ENCODE measurements at regions not wholly inside any gene's neighbourhood (a gene's known extent, or its start where the extent isn't known, plus 50 kb on each side); places are given as distances from the start of the nearest gene placed in this dataset.

- TF ChIP-seq, protein P1, sequence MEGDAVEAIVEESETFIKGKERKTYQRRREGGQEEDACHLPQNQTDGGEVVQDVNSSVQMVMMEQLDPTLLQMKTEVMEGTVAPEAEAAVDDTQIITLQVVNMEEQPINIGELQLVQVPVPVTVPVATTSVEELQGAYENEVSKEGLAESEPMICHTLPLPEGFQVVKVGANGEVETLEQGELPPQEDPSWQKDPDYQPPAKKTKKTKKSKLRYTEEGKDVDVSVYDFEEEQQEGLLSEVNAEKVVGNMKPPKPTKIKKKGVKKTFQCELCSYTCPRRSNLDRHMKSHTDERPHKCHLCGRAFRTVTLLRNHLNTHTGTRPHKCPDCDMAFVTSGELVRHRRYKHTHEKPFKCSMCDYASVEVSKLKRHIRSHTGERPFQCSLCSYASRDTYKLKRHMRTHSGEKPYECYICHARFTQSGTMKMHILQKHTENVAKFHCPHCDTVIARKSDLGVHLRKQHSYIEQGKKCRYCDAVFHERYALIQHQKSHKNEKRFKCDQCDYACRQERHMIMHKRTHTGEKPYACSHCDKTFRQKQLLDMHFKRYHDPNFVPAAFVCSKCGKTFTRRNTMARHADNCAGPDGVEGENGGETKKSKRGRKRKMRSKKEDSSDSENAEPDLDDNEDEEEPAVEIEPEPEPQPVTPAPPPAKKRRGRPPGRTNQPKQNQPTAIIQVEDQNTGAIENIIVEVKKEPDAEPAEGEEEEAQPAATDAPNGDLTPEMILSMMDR (conservative IDR thresholded peaks at IDR 0.05), result no peak
- H3K27ac ChIP-seq, result no peak overlapping the region
Measured at GRCh38 chr22:48679656-48680555, 1147.8 kb downstream of the BRD1 start.

DNA sequence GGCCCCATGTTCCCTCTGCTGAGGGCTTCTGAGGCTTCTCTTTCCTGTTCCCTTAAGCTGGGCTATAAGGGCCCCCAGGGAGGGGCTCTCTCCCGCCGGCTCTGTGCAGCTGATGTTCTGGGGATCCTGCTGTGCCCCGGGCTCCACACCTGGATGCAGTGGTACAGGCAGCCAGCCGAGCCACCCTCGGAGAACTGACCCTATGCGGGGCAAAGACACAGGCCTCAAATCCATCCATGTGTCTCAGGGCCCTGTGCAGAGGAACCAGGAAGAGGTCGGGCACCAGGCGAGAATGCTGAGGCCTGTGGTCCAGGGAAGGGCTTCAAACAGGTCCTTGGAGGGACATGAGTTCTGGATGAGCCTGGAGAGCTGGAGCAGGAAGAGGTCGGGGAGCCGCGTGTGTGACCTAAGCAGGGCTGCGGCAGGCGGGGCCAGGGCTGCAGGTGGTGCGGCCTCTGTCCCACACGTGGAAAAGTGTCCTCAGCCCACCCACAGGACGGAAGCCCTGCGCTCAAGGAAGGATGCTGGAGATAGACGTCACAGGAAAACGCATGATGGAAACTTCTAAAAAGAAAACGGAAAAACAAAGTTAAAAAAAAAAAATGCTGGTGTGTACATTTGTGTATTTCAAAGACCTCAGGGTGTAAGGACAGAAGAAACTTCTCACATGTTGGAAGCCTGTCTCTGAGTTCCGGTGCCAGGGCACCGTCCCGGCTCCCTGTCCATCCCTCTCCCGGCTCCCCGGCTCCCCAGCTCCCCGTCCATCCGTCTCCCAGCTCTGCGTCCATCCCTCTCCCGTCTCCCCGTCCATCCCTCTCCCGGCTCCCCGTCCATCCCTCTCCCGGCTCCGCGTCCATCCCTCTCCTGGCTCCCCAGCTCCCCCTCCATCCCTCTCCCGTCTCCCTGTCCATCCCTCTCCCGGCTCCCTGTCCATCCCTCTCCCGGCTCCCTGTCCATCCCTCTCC is 1149.2 kb downstream of the BRD1 start:
- TF ChIP-seq, protein P1 (conservative IDR thresholded peaks at IDR 0.05), result no peak
- H3K27ac ChIP-seq, result no peak overlapping the region

GRCh38 chr22:48677621-48678020 is 1150.1 kb downstream of the BRD1 start:
- TF ChIP-seq, protein P1 (conservative IDR thresholded peaks at IDR 0.05), result no peak
- H3K27ac ChIP-seq, result no peak overlapping the region

- TF ChIP-seq, protein P1 (conservative IDR thresholded peaks at IDR 0.05), result no peak
- no peak overlapping the region for H3K27ac ChIP-seq
Measured at GRCh38 chr22:48677168-48677520, 1150.5 kb downstream of the BRD1 start.

DNA sequence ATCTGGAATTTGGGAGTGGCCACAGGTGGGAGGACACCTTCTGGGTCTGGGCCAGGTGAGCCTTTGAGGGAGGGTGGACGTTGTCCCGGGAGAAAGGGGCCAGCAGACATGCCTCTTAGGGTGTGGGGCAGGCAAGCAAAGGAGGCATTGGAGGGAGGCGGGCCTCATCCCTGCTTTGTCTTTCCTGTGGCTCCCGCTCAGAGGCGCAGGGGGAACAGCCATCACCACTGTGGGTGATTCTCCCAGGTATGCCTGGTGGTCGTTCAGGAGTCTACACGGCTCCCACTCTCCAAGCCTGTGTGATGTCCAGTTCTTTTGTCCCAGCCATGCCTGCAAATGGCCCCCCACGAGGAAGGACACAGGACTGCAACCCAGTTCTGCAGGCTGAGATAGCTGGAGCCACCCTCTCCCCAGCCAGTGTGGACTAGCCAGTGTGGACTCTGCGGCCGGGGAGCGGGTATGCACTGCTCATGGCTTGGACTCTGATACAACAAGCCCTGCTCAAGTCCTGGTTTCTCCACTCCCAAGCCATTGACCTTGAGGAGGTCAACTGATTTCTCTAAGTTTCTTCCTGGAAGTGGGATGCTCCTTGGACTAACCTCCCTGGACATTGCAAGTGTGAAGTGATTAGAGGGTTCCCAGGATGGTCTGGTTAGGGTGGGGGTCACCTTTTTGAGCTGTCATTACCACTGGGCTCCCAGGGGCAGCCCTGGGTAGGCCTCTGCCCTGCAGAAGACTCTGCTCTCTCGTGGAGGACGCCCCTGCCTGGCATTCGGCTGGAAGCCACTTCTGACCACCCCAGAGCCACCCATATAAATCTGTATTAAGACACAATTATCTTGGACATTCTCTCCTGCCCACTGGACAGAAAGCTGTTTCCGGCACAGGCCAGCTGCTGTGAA is 1151.2 kb downstream of the BRD1 start:
- TF ChIP-seq, protein P1 (conservative IDR thresholded peaks at IDR 0.05), result no peak
- H3K27ac ChIP-seq, result no peak overlapping the region

GRCh38 chr22:48675830-48676145 is 1151.9 kb downstream of the BRD1 start:
- TF ChIP-seq, protein P1 (conservative IDR thresholded peaks at IDR 0.05), result no peak
- no peak overlapping the region for H3K27ac ChIP-seq

Measured in VCaP (cell line).